Stomach smooth muscle (tissue), 2 donors: ENCODE measurements at regions not wholly inside any gene's neighbourhood (a gene's known extent, or its start where the extent isn't known, plus 50 kb on each side); places are given as distances from the start of the nearest gene placed in this dataset.

Experiments used
- H3K27ac ChIP-seq: one replicate; pipeline ENCODE4 v1.7.0; 2013; ENCODE audit warnings: mild to moderate bottlenecking, low read length, inconsistent platforms
- H3K27me3 ChIP-seq, 2 donors: one replicate each; pipeline ENCODE4 v1.7.0; 2013; ENCODE audit warnings: low read length in 2 of 2; ENCODE audit not compliant: insufficient read depth in 2 of 2, control insufficient read depth in 1 of 2
- H3K36me3 ChIP-seq, 2 donors: one replicate each; pipeline ENCODE4 v1.7.0; 2013; ENCODE audit warnings: low read length in 2 of 2; ENCODE audit not compliant: control insufficient read depth in 2 of 2, insufficient read depth in 2 of 2
- H3K4me1 ChIP-seq: one replicate; pipeline ENCODE4 v1.7.0; 2013; ENCODE audit warnings: low read length; ENCODE audit not compliant: control insufficient read depth, insufficient read depth
- H3K4me3 ChIP-seq, 2 donors: one replicate each; pipeline ENCODE4 v1.7.0; 2013; ENCODE audit warnings: low read length in 2 of 2
- H3K9ac ChIP-seq, 2 donors: one replicate each; pipeline ENCODE4 v1.7.0; 2013; ENCODE audit warnings: low read length in 2 of 2, mild to moderate bottlenecking in 1 of 2
- H3K9me3 ChIP-seq, 2 donors: one replicate each; pipeline ENCODE4 v1.7.0; 2013; ENCODE audit warnings: low read length in 2 of 2; ENCODE audit not compliant: control insufficient read depth in 2 of 2
- donor health status: healthy.
- donor health status: Pancreatic carcinoma.

- no peaks in the 10 kb centered on the region for H3K36me3 ChIP-seq
- H3K4me1 ChIP-seq, result peaks cover 2% of the 10 kb centered on the region
- no peak overlapping the region for H3K4me3 ChIP-seq
- H3K27ac ChIP-seq, result no peak overlapping the region
- no peaks in the 10 kb centered on the region for H3K9me3 ChIP-seq
- H3K27me3 ChIP-seq, result no peaks in the 10 kb centered on the region
- H3K9ac ChIP-seq, result no peak overlapping the region
Observed at GRCh38 chr3:13223574-13224237, 150.5 kb upstream of the IQSEC1 start.

GRCh38 chr3:13222891-13223573, 149.8 kb upstream of the IQSEC1 start:
- Histone ChIP-seq H3K27ac (no peak overlapping the region), H3K9me3 (no peaks in the 10 kb centered on the region), H3K9ac (no peak overlapping the region), H3K4me1 (peaks cover 2% of the 10 kb centered on the region), H3K27me3 (no peaks in the 10 kb centered on the region), H3K36me3 (no peaks in the 10 kb centered on the region), H3K4me3 (no peak overlapping the region)

GRCh38 chr3:13222131-13222530, 148.9 kb upstream of the IQSEC1 start:
- no peaks in the 10 kb centered on the region for H3K27me3 ChIP-seq
- H3K27ac ChIP-seq, result no peak overlapping the region
- no peak overlapping the region for H3K9ac ChIP-seq
- H3K4me3 ChIP-seq, result no peak overlapping the region
- peaks cover 2% of the 10 kb centered on the region for H3K4me1 ChIP-seq
- no peaks in the 10 kb centered on the region for H3K36me3 ChIP-seq
- no peaks in the 10 kb centered on the region for H3K9me3 ChIP-seq

GRCh38 chr3:13221491-13222061, 148.3 kb upstream of the IQSEC1 start:
- no peak overlapping the region for H3K4me3 ChIP-seq
- no peak overlapping the region for H3K27ac ChIP-seq
- H3K4me1 ChIP-seq, result peaks cover 2% of the 10 kb centered on the region
- H3K9me3 ChIP-seq, result no peaks in the 10 kb centered on the region
- H3K9ac ChIP-seq, result no peak overlapping the region
- no peaks in the 10 kb centered on the region for H3K36me3 ChIP-seq
- H3K27me3 ChIP-seq, result no peaks in the 10 kb centered on the region

GRCh38 chr3:13220991-13221390, 147.8 kb upstream of the IQSEC1 start:
- Histone ChIP-seq H3K9ac (no peak overlapping the region), H3K36me3 (no peaks in the 10 kb centered on the region), H3K4me3 (no peak overlapping the region), H3K4me1 (peaks cover 2% of the 10 kb centered on the region), H3K27me3 (peaks cover 0 to 3% of the 10 kb centered on the region in 2 donors), H3K27ac (no peak overlapping the region), H3K9me3 (no peaks in the 10 kb centered on the region)

- peaks cover 2% of the 10 kb centered on the region for H3K4me1 ChIP-seq
- peaks cover 0 to 3% of the 10 kb centered on the region in 2 donors for H3K27me3 ChIP-seq
- no peak overlapping the region for H3K4me3 ChIP-seq
- H3K9me3 ChIP-seq, result no peaks in the 10 kb centered on the region
- H3K9ac ChIP-seq, result no peak overlapping the region
- H3K36me3 ChIP-seq, result no peaks in the 10 kb centered on the region
- no peak overlapping the region for H3K27ac ChIP-seq
Observed at GRCh38 chr3:13219902-13220296, 146.7 kb upstream of the IQSEC1 start.

GRCh38 chr3:13219077-13219901, 146.1 kb upstream of the IQSEC1 start:
- Histone ChIP-seq H3K27ac (no peak overlapping the region), H3K9ac (no peak overlapping the region), H3K4me3 (no peak overlapping the region), H3K36me3 (no peaks in the 10 kb centered on the region), H3K9me3 (no peaks in the 10 kb centered on the region), H3K27me3 (peaks cover 0 to 3% of the 10 kb centered on the region in 2 donors), H3K4me1 (peaks cover 2% of the 10 kb centered on the region)

GRCh38 chr3:13218541-13218908, 145.3 kb upstream of the IQSEC1 start:
- Histone ChIP-seq H3K27ac (no peak overlapping the region), H3K4me3 (no peak overlapping the region), H3K27me3 (peaks cover 0 to 3% of the 10 kb centered on the region in 2 donors), H3K36me3 (no peaks in the 10 kb centered on the region), H3K4me1 (no peaks in the 10 kb centered on the region), H3K9ac (no peak overlapping the region), H3K9me3 (no peaks in the 10 kb centered on the region)

GRCh38 chr3:13217736-13218540, 144.7 kb upstream of the IQSEC1 start:
- Histone ChIP-seq H3K9ac (no peak overlapping the region), H3K27me3 (peaks cover 0 to 3% of the 10 kb centered on the region in 2 donors)

GRCh38 chr3:13217253-13217652, 144.0 kb upstream of the IQSEC1 start:
- no peak overlapping the region for H3K4me3 ChIP-seq
- no peak overlapping the region for H3K9ac ChIP-seq
- no peaks in the 10 kb centered on the region for H3K9me3 ChIP-seq
- H3K27ac ChIP-seq, result no peak overlapping the region
- H3K27me3 ChIP-seq, result peaks cover 0 to 3% of the 10 kb centered on the region in 2 donors
- no peaks in the 10 kb centered on the region for H3K36me3 ChIP-seq
- no peaks in the 10 kb centered on the region for H3K4me1 ChIP-seq

More at GRCh38 chr3:13217736-13218540, 144.7 kb upstream of the IQSEC1 start:
- H3K4me3 ChIP-seq, result no peak overlapping the region
- no peaks in the 10 kb centered on the region for H3K9me3 ChIP-seq
- no peaks in the 10 kb centered on the region for H3K36me3 ChIP-seq
- no peaks in the 10 kb centered on the region for H3K4me1 ChIP-seq
- H3K27ac ChIP-seq, result no peak overlapping the region
